Neural crest cell (in vitro differentiated cells): ENCODE measurements at regions not wholly inside any gene's neighbourhood (a gene's known extent, or its start where the extent isn't known, plus 50 kb on each side); places are given as distances from the start of the nearest gene placed in this dataset.

Experiments
- DNase-seq: peaks from one replicate; pipeline ENCODE4 v3.0.0; 2021; ENCODE audit warnings: low read depth, mixed read lengths, low spot score
- H3K27ac Mint-ChIP-seq: one replicate; pipeline ENCODE4 v1.8.0; 2021; ENCODE audit warnings: mild to moderate bottlenecking, mixed read lengths; ENCODE audit not compliant: unreplicated experiment
- H3K27me3 Mint-ChIP-seq: 2 replicates; pipeline ENCODE4 v1.8.0; 2021; ENCODE audit warnings: low read depth, mild to moderate bottlenecking, mixed read lengths
- H3K36me3 Mint-ChIP-seq: 2 replicates; pipeline ENCODE4 v1.8.0; 2021; ENCODE audit warnings: low read depth, mild to moderate bottlenecking, mixed read lengths
- H3K4me1 Mint-ChIP-seq: 2 replicates; pipeline ENCODE4 v1.8.0; 2021; ENCODE audit warnings: mixed read lengths
- H3K4me3 Mint-ChIP-seq: one replicate; pipeline ENCODE4 v1.8.0; 2021; ENCODE audit warnings: mild to moderate bottlenecking, mixed read lengths
- H3K9me3 Mint-ChIP-seq: 2 replicates; pipeline ENCODE4 v1.8.0; 2021; ENCODE audit warnings: mixed read lengths
- CTCF ChIP-seq: fragments of 200-600 bp; sonication (generic); conservative IDR thresholded peaks from 2 replicates; pipeline ENCODE4 v1.5.0; 2021; ENCODE audit warnings: antibody characterized with exemption, mild to moderate bottlenecking

GRCh38 chr1:90508376-90509167 is 208.5 kb downstream of the BARHL2 start:
- no peak for TF ChIP-seq CTCF
- Mint-ChIP-seq H3K4me1 (no peaks in the 10 kb centered on the region), H3K36me3 (no peaks in the 10 kb centered on the region), H3K27me3 (no peaks in the 10 kb centered on the region), H3K4me3 (no peak overlapping the region), H3K27ac (no peak overlapping the region), H3K9me3 (no peaks in the 10 kb centered on the region)
- no peak for DNase-seq

- H3K4me3 Mint-ChIP-seq: no peak overlapping the region
- no peak overlapping the region for H3K27ac Mint-ChIP-seq
- H3K4me1 Mint-ChIP-seq: peaks cover 10% of the 10 kb centered on the region
- no peaks in the 10 kb centered on the region for H3K27me3 Mint-ChIP-seq
- no peaks in the 10 kb centered on the region for H3K36me3 Mint-ChIP-seq
- TF ChIP-seq CTCF: no peak
- no peaks in the 10 kb centered on the region for H3K9me3 Mint-ChIP-seq
- no peak for DNase-seq
Measured at GRCh38 chr1:90507173-90507572, 209.9 kb downstream of the BARHL2 start.

- Mint-ChIP-seq H3K9me3 (no peaks in the 10 kb centered on the region), H3K36me3 (no peaks in the 10 kb centered on the region), H3K27me3 (no peaks in the 10 kb centered on the region), H3K4me3 (no peak overlapping the region), H3K27ac (no peak overlapping the region), H3K4me1 (peaks cover 24% of the 10 kb centered on the region)
- no peak for DNase-seq
- TF ChIP-seq CTCF: no peak
Measured at GRCh38 chr1:90505806-90506205, 211.3 kb downstream of the BARHL2 start.

- peaks cover 31% of the 10 kb centered on the region for H3K4me1 Mint-ChIP-seq
- H3K9me3 Mint-ChIP-seq: no peaks in the 10 kb centered on the region
- no peak overlapping the region for H3K4me3 Mint-ChIP-seq
- DNase-seq: no peak
- no peaks in the 10 kb centered on the region for H3K36me3 Mint-ChIP-seq
- no peaks in the 10 kb centered on the region for H3K27me3 Mint-ChIP-seq
- H3K27ac Mint-ChIP-seq: no peak overlapping the region
- TF ChIP-seq CTCF: no peak
Measured at GRCh38 chr1:90504509-90504908, 212.6 kb downstream of the BARHL2 start.

- DNase-seq: no peak
- H3K4me1 Mint-ChIP-seq: peaks cover 31% of the 10 kb centered on the region
- TF ChIP-seq CTCF: no peak
- H3K9me3 Mint-ChIP-seq: no peaks in the 10 kb centered on the region
- H3K36me3 Mint-ChIP-seq: no peaks in the 10 kb centered on the region
- H3K27ac Mint-ChIP-seq: no peak overlapping the region
- H3K4me3 Mint-ChIP-seq: no peak overlapping the region
- H3K27me3 Mint-ChIP-seq: no peaks in the 10 kb centered on the region
Measured at GRCh38 chr1:90502696-90503095, 214.4 kb downstream of the BARHL2 start.
